HK-2 (cell line): ENCODE measurements at regions not wholly inside any gene's neighbourhood (a gene's known extent, or its start where the extent isn't known, plus 50 kb on each side); places are given as distances from the start of the nearest gene placed in this dataset.

Source experiments
- DNase-seq: peaks from one replicate; pipeline ENCODE4 v3.0.0-alpha.2; 2018; ENCODE audit not compliant: unreplicated experiment

- no peak for DNase-seq
These were observed 128.6 kb downstream of the TEX29 start for GRCh38 chr13:111449041-111449440.

- no peak for DNase-seq
These were observed 131.0 kb downstream of the TEX29 start for GRCh38 chr13:111451402-111451801.

GRCh38 chr13:111456452-111457230 is 136.2 kb downstream of the TEX29 start:
- DNase-seq = no peak

GRCh38 chr13:111458001-111458531 is 137.6 kb downstream of the TEX29 start:
- no peak for DNase-seq

- no peak for DNase-seq
These were observed 138.3 kb downstream of the TEX29 start for GRCh38 chr13:111458739-111459138.

DNA sequence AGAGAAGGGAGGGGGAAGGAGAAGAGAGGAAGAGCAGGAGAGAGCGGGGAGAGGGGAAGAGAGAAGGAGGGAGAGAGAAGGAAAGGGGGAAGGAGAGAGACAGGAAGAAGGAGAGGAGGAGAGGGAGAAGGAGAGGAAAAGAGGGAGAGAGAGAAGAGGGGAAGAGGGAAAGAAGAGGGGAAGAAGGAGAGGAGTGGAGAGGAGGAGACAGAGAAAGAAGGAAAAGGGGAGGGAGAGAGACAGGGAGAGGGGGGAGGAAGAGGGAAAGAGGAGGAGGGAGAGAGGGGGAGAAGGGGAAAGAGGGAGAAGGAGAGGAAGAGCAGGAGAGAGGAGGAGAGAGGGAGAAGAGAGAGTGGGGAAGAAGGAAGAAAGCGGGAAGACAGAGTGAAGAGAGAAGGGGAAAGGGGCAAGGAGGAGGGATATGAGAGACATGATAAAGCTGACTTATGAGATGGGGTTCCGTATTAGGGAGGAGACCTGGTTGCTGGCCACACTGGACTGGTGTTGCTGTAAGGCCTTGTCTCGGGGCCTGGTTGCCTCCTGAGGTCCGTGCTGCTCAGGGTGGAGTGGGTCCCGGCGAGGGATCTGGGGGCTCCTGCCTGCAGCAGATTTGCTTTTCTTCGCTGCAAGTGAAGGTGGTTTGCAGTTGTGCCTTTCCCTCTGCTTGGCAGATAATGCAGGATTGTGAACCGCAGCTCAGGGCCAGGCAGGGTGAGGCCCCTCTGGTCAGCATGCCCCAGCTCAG is 139.5 kb downstream of the TEX29 start:
- no peak for DNase-seq

- DNase-seq = peak; percentile 12
These were observed 140.4 kb downstream of the TEX29 start for GRCh38 chr13:111460548-111461444.

- no peak for DNase-seq
These were observed 141.2 kb downstream of the TEX29 start for GRCh38 chr13:111461445-111462149.

GRCh38 chr13:111462221-111462764 is 141.9 kb downstream of the TEX29 start:
- DNase-seq = no peak

DNA sequence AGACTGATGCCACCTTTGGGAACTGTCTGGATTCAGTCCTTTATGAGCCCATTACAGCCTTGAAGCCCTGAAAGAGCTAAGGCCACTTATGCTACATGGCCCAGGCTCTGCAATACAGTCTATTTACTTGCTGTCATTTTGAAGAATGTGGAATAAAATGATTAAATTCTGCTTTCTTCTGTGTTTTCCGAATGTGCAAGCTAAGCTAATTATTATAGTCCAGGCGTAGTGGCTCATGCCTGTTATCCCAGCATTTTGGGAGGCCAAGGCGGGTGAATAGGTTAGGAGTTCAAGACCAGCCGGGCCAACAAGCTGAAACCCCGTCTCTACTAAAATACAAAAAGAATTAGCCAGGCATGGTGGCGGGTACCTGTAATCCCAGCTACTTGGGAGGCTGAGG is 142.5 kb downstream of the TEX29 start:
- DNase-seq = no peak

GRCh38 chr13:111467111-111467890 is 146.9 kb downstream of the TEX29 start:
- no peak for DNase-seq

DNA sequence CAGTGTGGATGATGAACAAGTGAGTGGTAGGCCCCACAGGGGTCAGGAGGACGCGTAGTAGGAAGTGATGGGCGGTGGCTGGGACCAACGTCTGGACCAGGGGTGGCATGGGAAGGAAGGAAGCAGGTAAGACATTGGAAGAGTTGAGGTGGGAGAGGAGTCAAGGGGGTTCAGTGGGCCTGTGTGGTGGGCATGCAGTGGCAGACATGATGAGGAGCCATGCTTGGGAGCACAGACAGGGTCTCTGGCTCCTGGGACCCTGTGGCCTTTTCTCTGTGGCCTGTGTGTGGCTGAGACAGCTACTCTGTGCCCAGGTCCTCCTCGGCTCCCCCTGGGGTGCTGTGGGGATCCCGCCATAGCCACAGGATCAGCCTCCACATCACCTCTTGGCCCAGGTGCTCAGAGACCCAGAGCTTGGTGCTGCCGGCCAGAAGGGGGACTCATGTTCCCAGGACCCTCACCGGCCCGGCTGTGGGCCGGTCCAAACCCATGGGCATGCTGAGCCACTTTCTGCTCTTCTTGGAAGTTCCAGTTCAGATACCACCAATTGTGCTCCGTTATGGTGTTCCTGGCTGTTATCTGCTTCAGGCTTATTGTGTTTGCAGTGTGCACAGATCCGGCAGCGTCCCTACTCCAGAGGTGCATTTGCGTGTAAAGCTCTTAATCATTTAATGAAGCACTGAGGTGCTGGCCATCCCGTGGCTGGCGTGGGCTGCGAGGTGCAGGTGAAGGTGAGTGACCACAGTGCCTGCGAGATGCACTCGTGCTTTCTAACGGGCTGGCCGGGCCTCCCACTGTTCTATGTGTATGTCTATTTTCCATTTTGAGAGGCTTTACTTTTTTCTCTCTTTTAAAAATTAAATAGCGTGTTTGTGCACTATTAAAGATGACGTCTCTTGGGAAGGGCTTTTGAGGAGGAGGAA is 147.9 kb downstream of the TEX29 start:
- no peak for DNase-seq

DNA sequence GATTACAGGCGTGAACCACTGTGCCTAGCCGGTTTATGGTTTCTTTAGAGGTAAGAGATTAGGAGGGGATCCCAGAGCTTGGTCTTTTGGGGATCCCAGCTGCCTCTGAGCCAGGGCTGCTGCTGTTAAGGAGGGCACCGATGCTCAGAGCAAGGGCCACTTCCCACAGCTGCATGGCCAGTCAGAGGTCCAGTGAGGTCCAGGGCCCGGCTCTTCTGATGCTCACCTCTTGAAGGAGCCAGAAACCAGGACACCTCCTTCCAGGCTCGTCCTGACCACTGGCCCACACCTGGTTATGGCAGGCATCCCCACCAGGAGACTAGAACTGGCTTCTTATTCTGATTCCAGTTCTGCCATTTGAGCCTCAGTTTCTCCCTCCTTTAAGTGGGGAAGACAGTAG is 149.0 kb downstream of the TEX29 start:
- no peak for DNase-seq

DNA sequence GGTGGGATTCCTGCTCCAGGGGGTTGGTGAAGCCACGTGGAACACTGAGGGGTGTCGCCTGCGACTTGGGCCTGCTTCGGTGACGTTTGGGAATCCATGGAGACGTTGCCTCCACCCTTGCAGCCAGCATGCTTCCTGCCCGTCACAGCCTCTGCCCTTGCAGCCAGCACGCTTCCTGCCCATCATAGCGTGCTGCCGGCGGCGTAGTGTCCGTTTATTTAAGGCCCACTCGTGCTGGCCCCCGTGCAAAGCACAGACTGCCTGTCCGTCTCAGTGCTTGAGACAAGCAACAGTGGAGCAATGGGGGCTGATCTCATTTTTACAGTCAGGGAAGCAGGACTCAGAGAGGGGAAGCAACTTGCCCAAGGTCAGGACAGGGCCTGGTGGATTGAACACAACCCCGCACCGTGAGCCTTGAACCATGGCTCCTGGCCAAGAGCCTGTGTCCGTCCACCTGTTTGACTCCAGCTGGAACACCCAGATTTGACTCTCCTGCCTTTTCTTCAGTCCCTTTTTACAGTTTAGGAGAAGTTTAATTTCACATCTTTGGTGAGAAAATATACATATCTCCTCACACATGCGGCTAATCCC is 149.6 kb downstream of the TEX29 start:
- no peak for DNase-seq

GRCh38 chr13:111470933-111471332 is 150.5 kb downstream of the TEX29 start:
- DNase-seq = no peak

DNA sequence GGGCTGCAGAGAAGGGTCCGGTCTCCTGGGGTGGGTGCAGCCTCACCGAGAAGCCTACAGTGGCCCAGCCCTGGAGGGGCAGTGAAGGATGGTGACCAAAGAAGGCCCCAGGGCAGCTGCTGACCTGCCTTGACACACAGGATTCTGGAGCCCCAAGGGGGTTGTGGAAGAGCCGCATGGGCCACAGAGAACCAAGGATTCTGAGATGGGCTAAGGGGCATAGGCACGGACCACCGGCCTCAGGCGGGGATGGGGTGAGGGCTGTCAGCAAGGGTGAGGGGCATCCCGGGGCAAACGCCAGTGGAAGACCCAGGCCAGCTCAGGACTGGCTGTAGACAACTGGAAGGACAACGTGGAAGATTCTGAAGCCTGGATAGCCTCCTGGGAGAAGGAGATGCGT is 151.6 kb downstream of the TEX29 start:
- DNase-seq = no peak

DNA sequence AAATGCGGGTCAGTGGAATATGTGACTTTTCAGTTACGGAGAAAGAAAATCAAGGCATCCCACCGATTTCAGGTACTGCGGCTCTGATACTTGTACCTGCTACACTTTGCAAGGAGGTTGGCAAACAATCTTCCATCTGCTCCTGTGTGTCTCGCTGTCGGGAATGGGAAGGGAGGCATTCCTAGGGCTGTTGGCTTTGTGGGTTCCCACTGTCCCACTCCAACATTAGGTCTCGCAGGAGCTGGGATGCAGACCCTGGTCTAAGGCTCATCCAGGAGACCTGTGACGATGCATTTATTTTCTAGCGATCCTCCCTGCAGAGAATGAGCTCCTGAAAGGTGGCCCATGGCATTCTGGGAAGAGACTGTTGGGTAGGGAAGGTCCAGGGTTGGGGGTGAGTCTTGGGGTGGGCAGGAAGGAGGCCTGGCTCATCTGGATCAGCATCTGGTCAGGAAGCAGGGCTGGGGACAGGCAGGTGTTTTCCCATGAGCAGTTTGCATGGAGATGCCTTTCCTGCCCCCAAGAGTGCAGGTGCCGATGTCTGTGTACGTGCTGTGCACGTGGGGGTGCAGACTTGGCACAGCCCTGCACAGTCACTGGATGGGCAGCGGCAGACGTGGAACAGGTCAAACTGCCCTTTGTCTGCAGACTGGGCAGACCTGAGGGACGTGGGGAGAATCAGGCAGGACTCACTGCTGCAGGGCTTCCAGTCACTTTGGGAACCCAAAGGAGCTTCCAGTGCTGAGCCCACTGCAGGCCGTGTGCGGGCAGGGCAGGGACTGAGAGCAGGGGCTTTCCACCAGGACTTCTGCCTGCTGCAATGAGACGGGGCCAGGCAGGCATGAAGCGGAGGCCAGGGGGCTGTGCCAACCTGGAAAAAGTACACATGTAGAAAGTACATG is 152.4 kb downstream of the TEX29 start:
- DNase-seq = no peak
